ENCODE measurements at regions not wholly inside any gene's neighbourhood (a gene's known extent, or its start where the extent isn't known, plus 50 kb on each side); places are given as distances from the start of the nearest gene placed in this dataset.

- TF ChIP-seq CTCF (conservative IDR thresholded peaks at IDR 0.05), result no peak
- TF ChIP-seq ZFX (IDR thresholded peaks at IDR 0.05), result no peak
These were observed 419.6 kb downstream of the EFNA5 start for GRCh38 chr5:107251151-107251550.

GRCh38 chr5:107248066-107248695, 422.6 kb downstream of the EFNA5 start:
- no peak overlapping the region for H3K27ac ChIP-seq

More at GRCh38 chr5:107251151-107251550, 419.6 kb downstream of the EFNA5 start:
- H3K27ac ChIP-seq, result no peak overlapping the region

DNA sequence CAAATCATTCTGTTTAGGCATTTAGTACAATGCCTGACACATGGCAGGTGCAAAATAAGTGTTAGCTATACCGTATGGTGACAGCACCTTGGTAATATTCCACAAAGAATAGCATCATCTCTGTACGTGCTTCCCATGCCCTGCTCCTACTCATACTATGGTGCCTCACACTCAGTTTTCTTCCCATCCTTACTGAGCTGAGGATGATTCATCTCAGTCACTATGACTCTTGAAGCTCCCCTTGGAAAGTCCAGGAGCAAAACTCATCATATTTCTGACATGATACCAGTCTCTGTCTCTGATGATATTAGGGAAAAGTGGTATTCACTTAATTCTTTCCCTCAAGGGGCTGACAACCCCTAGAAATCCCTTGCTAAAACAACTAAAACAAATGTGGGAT, 423.3 kb downstream of the EFNA5 start:
- H3K27ac ChIP-seq, result no peak overlapping the region
- TF ChIP-seq CTCF (conservative IDR thresholded peaks at IDR 0.05) (no peak), ZFX (IDR thresholded peaks at IDR 0.05) (no peak)

More at GRCh38 chr5:107248066-107248695, 422.6 kb downstream of the EFNA5 start:
- TF ChIP-seq ZFX (IDR thresholded peaks at IDR 0.05), result no peak
- peak; percentile 95 for TF ChIP-seq CTCF (conservative IDR thresholded peaks at IDR 0.05)

DNA sequence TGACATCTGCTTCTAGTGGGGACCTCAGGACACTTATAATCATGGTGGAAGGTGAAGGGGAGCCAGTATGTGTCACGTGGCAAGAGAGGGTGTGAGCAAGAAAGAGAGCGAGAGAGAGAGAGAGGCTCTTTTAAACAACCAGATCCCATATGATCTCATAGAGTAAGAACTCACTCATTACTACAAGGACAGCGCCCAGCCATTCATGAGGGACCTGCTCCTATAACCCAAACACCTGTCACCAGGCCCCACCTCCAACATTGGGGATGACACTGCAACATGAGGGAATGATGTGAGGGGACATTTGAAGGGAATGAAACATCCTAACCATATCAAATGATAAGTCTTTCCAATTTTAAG, 427.5 kb downstream of the EFNA5 start:
- TF ChIP-seq ZFX (IDR thresholded peaks at IDR 0.05), result no peak
- no peak for TF ChIP-seq CTCF (conservative IDR thresholded peaks at IDR 0.05)
- no peak overlapping the region for H3K27ac ChIP-seq

DNA sequence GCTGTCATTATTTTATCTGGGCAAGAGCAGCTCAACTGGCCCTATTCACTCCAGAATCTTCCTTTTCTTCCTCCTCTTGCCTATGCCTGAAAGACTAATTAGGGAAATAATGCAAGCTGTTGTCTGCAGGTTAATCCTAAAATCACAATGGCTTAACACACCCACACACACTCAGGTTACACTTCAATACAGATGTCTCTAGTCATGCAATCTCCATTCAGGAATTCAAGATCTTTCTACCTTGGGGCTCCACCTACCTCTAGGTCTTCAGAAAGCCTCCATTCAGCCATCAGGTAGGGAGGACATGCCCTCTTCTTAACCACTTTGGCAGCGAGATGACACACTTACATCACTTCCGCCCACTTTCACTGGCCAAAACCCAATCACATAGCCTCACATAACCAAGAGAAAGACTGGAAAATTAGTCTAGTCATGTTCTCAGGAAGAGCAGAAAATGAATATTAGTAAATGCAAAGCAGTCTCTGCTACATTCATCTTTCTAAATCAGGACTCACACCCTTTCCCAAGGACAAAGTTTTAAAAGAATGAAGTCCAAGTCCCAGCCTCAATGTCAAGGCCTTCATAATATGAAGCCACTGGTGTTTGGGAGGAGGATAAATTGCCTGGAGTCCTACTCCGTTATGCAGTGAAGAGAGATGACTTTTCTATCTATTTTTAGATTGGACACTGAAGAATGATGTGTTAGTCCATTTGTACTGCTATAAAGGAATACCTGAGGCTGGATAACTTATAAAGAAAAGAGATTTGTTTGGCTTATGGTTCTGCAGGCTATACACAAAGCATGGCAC, 428.1 kb downstream of the EFNA5 start:
- no peak for TF ChIP-seq CTCF (conservative IDR thresholded peaks at IDR 0.05)
- no peak for TF ChIP-seq ZFX (IDR thresholded peaks at IDR 0.05)
- no peak overlapping the region for H3K27ac ChIP-seq

DNA sequence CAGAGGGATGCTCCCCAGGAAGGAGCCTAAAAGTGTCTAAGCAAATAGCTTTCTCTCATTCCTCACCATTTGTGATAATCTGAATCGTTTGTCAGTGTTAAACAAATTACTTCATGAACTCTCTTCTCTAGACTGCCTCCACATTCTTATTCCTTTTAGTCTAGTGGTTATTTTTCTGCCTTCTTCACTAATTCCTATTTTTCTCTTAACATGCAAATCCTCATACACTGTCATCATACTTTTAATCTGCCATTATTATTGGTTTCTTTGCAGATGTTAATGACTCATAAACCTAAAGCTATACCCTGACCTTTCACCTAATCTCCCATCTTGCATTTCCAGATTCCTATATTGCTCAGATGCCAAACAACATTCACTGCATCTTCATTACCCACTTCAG, 428.9 kb downstream of the EFNA5 start:
- TF ChIP-seq ZFX (IDR thresholded peaks at IDR 0.05) (no peak), CTCF (conservative IDR thresholded peaks at IDR 0.05) (no peak)
- H3K27ac ChIP-seq, result no peak overlapping the region

- no peak overlapping the region for H3K27ac ChIP-seq
- TF ChIP-seq CTCF (conservative IDR thresholded peaks at IDR 0.05) (no peak), ZFX (IDR thresholded peaks at IDR 0.05) (no peak)
These were observed 435.6 kb downstream of the EFNA5 start for GRCh38 chr5:107235167-107235566.
